Glomerular visceral epithelial cell (primary cell): ENCODE measurements at regions not wholly inside any gene's neighbourhood (a gene's known extent, or its start where the extent isn't known, plus 50 kb on each side); places are given as distances from the start of the nearest gene placed in this dataset.

Source experiments
- DNase-seq: peaks from one replicate; pipeline ENCODE4 v3.0.0-alpha.2; 2016; ENCODE audit errors: extremely low spot score

- no peak for DNase-seq
Measured at GRCh38 chr2:236971131-236971821, 114.4 kb upstream of the COPS8 start.

GRCh38 chr2:236971919-236972381 is 113.7 kb upstream of the COPS8 start:
- no peak for DNase-seq

GRCh38 chr2:236972491-236973342 is 113.0 kb upstream of the COPS8 start:
- peak; percentile 89 for DNase-seq

DNA sequence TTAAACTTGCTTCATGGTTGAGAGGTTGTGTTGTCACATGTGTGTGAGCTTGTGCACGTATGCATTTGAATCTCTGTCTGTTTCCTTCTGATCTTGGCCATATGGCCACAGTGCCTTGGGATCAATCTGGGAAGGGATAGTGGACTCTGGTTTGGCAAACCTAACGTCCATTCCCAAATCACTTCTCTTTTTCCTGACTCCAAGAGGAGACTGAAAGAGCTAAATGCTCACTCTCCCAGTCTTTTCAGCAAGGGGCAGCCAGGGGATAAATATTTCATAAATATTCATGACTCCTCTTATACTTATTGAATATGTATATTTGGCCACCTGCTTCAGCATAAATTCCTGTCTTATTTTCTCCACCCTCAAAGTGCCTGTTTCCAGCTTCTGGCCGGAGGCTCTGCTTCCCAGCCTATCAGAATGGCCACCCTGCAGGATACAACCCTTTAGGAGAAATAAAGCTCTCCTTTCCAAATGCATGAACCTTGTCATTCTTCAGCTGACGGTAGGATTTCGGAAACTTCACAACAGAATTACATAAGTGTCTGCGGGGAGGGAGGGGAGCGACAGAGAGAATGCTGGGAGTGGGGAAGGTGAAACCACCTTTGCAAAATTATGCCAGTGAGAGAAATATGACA is 112.2 kb upstream of the COPS8 start:
- no peak for DNase-seq

- no peak for DNase-seq
Measured at GRCh38 chr2:236974148-236974547, 111.5 kb upstream of the COPS8 start.

DNA sequence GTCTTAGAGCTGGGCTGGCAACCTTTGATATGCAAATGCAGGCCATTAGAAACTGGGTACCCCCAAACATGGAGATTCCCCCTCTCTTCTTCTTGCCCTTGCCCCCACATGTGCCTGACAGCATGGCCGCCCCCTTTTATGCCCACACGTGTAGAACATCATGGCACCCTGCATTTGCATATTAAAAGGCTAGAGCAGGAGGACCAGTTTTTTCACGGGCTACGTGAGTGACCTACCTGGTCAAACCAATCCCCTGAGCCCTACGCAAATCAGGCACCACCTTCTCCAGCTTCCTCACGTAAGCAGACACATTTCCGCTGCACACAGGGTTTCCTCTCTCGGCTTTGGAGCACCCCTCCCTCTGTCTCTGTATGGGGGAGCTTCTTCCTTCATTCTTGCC is 110.9 kb upstream of the COPS8 start:
- DNase-seq: no peak

- no peak for DNase-seq
Measured at GRCh38 chr2:236975766-236976165, 109.9 kb upstream of the COPS8 start.

GRCh38 chr2:236976266-236977062 is 109.2 kb upstream of the COPS8 start:
- no peak for DNase-seq

DNA sequence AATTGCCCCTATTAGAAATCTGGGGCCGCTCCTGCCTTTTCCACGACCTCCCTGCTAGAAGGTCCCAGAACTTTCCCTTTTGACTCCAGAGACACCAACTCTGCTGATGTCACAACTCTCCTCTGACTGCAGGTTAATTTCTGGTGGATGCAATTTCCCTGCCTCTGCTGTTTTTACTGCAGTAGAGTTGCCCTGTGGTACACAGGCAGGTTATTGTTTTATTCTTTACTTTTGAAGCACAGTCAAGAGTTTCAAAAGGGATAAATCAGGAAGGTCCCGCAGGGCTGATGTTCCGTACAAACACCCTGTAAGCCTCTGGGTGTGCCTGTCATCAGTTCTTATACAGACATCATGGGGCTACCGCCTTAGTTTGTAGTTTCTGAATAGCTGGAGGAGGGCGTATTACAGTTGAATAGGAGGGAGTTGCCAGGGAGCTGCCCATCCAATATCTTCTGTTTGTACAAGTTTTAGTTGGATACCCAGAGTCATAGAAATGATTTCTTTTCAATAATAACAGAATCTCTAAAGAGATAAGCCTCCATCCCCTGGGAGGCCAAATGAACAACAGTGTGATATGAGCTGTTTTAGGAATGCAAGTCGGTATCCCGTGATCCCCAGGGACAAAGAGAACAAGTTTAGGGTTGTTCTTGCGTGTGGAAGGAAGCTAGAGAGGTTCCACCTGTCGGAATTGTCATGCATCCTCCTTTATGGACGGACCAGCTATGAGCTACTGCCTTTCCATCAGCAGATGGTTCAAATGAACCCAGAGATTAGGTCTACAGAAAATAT is 108.4 kb upstream of the COPS8 start:
- DNase-seq: no peak

GRCh38 chr2:236977852-236978398 is 107.8 kb upstream of the COPS8 start:
- no peak for DNase-seq

DNA sequence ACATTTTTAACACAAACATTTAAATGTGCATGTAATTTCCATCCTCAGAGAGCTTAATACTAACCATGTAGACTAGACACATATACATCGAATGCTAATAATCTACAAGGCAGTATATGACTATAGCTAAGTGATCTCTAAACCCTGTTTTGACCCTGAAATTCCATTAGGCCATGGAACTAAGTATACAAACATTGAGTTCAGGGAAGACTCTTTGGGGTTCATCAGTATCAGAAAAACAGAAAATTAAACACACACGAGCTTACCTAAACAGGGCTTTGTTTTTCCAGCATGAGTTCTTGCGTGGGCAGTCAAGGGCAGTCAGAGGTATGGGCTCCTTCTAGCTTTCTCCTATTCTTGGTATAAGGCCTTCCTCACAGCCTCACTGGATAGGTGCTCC is 106.0 kb upstream of the COPS8 start:
- DNase-seq: no peak

- DNase-seq: no peak
Measured at GRCh38 chr2:236980961-236981360, 104.7 kb upstream of the COPS8 start.

GRCh38 chr2:236981701-236982485 is 103.8 kb upstream of the COPS8 start:
- no peak for DNase-seq

DNA sequence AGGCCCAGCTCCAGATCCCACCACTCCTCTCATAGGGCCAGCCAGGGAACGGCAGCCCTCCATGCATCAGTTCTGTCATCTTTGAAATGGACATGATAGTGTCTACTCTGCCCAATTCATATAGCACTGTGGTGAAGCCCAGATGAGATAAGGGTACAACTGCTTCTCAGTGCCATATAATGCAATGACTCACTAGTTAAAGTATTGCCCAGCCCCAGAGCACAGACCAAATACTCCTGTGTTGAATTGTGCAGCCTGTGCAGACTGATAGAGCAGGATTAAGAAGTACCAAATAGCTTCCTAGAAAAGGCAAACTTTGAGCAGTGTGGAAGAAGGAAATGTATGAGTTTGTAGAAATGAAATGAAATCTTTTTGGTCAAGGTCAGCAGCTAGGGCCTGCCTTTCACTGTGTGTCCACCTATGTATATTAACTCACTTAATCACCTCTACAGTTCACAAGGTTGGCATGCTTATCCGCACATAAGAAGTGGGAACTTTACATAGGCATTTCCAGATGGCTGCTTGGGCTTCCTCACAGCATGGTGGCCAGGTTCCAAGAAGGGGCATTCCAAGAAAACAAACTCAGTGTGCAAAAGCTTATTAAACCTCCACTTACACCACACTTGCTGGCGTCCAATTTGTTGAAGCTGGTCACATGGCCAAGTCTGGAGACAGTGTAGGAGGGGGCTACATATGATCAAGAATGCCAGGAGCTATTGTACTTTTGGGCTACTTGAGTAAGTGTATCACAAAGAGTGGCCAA is 102.8 kb upstream of the COPS8 start:
- DNase-seq: no peak

- no peak for DNase-seq
Measured at GRCh38 chr2:236984046-236984445, 101.6 kb upstream of the COPS8 start.

DNA sequence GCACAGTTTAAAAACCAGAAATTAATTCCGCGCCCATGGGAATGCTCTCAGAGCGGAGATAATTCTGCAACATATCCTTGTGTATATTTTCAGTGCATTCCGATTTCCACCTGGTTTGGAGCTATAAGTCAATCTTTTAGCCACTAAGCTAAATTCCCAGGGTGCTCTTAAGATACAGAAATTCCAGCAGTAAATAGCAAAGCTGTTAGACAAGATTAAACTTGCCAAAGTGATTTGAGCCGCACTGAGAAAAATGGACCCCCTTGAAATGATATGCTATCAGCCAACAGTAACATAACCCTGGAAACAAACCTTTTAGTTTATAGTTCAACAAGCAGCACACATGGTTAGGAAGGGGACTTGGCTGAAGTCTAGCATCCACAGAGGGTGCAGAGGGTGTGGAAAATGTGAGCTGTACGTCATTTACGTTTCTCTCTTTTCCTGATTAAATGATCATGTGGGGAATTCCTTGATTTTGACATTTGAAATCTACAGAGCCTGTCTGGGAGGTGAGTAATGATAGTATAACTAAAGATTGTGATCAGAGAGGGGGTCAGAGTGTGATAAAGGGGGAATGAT is 99.8 kb upstream of the COPS8 start:
- no peak for DNase-seq

DNA sequence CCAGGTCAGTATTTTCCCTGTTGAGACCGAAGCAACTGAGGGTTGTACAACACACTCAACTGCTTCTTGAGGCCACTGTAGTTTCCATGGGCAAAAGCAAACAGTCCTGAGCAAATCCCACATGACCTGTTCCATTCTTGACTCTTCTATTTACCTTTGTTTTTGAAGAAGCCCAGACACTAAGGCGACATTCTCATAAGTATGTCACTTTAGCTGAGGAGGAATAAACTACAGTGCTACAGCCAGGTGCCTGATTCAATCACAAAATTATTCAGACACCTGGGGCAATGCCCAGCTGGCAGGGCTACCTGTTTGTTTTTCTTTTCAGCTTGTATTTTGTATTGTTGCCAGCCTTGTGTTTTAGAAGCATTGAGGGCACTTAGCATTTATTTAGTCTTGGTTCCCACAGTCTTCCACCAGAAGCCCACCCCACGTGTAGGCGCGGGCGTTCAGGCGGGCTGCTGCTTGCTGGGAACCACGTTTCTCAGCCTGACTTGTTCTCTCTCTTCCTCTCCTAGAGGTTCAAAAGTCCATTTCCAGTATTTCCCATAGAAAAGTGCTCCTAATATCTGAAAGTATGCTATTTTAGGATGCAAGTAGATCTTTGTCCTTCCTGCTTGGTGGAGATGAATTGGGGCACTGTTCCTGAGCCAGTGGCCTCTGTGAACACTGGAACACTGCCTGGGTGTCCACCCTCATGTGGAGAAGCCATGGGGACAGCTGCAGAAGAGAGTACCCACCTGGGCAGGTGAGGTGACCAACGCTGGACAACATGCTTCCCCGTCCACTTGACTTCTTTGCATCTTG is 99.0 kb upstream of the COPS8 start:
- no peak for DNase-seq

GRCh38 chr2:236988216-236988615 is 97.5 kb upstream of the COPS8 start:
- no peak for DNase-seq
